ENCODE measurements at regions not wholly inside any gene's neighbourhood (a gene's known extent, or its start where the extent isn't known, plus 50 kb on each side); places are given as distances from the start of the nearest gene placed in this dataset.

- H3K27ac ChIP-seq (ENCODE audit: low read depth in 1 of 2, low read length in 2 of 2) = no peak overlapping the region
- POLR2A ChIA-PET = no interaction called here
- no peak overlapping the region for H3K4me3 Mint-ChIP-seq
- no peaks in the 10 kb centered on the region for H3K4me1 Mint-ChIP-seq (ENCODE audit: low read depth)
- H3K27me3 Mint-ChIP-seq = no peaks in the 10 kb centered on the region
- no peak for TF ChIP-seq CTCF (IDR thresholded peaks at IDR 0.05)
- H3K9me3 ChIP-seq (ENCODE audit: control insufficient read depth in 1 of 2, insufficient read depth in 1 of 2, low read length in 2 of 2) = no peaks in the 10 kb centered on the region
- no peak for ATAC-seq (ENCODE audit: poor library complexity)
- no peak overlapping the region for H3K4me3 ChIP-seq (ENCODE audit: low read length)
- H3K27ac Mint-ChIP-seq = no peak overlapping the region
- intact Hi-C loops (cut with DNase I, micrococcal nuclease) = no loop called here
- H3K27me3 ChIP-seq (ENCODE audit: control insufficient read depth in 1 of 2, insufficient read depth in 2 of 2, low read length in 2 of 2) = no peaks in the 10 kb centered on the region
- DNase-seq = no peak
- CTCF ChIA-PET = no interaction called here
- H3K9me3 Mint-ChIP-seq = no peaks in the 10 kb centered on the region
- H3K36me3 ChIP-seq (ENCODE audit: insufficient read depth, low read length) = no peaks in the 10 kb centered on the region
- no peaks in the 10 kb centered on the region for H3K4me1 ChIP-seq (ENCODE audit: insufficient read depth, low read length)
- no peaks in the 10 kb centered on the region for H3K36me3 Mint-ChIP-seq (ENCODE audit: low read depth)
These were observed 193.8 kb upstream of the BCOR start for GRCh38 chrX:40291553-40291952.

GRCh38 chrX:40290517-40290916 lies 192.8 kb upstream of the BCOR start:
- ChIA-PET CTCF (no interaction called here), POLR2A (no interaction called here)
- no peak overlapping the region for H3K27ac Mint-ChIP-seq
- no peak for ATAC-seq (ENCODE audit: poor library complexity)
- no peak overlapping the region for H3K4me3 ChIP-seq (ENCODE audit: low read length)
- H3K27me3 Mint-ChIP-seq = no peaks in the 10 kb centered on the region
- H3K4me3 Mint-ChIP-seq = no peak overlapping the region
- no peak overlapping the region for H3K27ac ChIP-seq (ENCODE audit: low read depth in 1 of 2, low read length in 2 of 2)
- no peaks in the 10 kb centered on the region for H3K9me3 ChIP-seq (ENCODE audit: control insufficient read depth in 1 of 2, insufficient read depth in 1 of 2, low read length in 2 of 2)
- no peak for DNase-seq
- no peaks in the 10 kb centered on the region for H3K36me3 Mint-ChIP-seq (ENCODE audit: low read depth)
- H3K4me1 ChIP-seq (ENCODE audit: insufficient read depth, low read length) = no peaks in the 10 kb centered on the region
- intact Hi-C loops (cut with DNase I, micrococcal nuclease) = no loop called here
- H3K27me3 ChIP-seq (ENCODE audit: control insufficient read depth in 1 of 2, insufficient read depth in 2 of 2, low read length in 2 of 2) = no peaks in the 10 kb centered on the region
- no peak for TF ChIP-seq CTCF (IDR thresholded peaks at IDR 0.05)
- H3K9me3 Mint-ChIP-seq = no peaks in the 10 kb centered on the region
- H3K4me1 Mint-ChIP-seq (ENCODE audit: low read depth) = no peaks in the 10 kb centered on the region
- no peaks in the 10 kb centered on the region for H3K36me3 ChIP-seq (ENCODE audit: insufficient read depth, low read length)

GRCh38 chrX:40285876-40286275 lies 188.1 kb upstream of the BCOR start:
- POLR2A ChIA-PET = no interaction called here
- CTCF ChIA-PET = interaction anchor here (0.6 kb wide), 1 partner anchor 1026 kb away, joined by 3 read pairs; no protein-coding TSS in a partner anchor
- no peak for TF ChIP-seq CTCF (IDR thresholded peaks at IDR 0.05)
- Mint-ChIP-seq H3K4me1 (ENCODE audit: low read depth) (peaks cover 13% of the 10 kb centered on the region), H3K4me3 (no peak overlapping the region), H3K9me3 (peaks cover 4% of the 10 kb centered on the region), H3K27me3 (no peaks in the 10 kb centered on the region), H3K36me3 (ENCODE audit: low read depth) (no peaks in the 10 kb centered on the region), H3K27ac (no peak overlapping the region)
- Histone ChIP-seq H3K27me3 (ENCODE audit: control insufficient read depth in 1 of 2, insufficient read depth in 2 of 2, low read length in 2 of 2) (no peaks in the 10 kb centered on the region), H3K27ac (ENCODE audit: low read depth in 1 of 2, low read length in 2 of 2) (no peak overlapping the region), H3K36me3 (ENCODE audit: insufficient read depth, low read length) (no peaks in the 10 kb centered on the region), H3K4me3 (ENCODE audit: low read length) (no peak overlapping the region), H3K9me3 (ENCODE audit: control insufficient read depth in 1 of 2, insufficient read depth in 1 of 2, low read length in 2 of 2) (no peaks in the 10 kb centered on the region), H3K4me1 (ENCODE audit: insufficient read depth, low read length) (peaks cover 13% of the 10 kb centered on the region)
- intact Hi-C loops (cut with DNase I, micrococcal nuclease) = no loop called here
- DNase-seq (no peak), ATAC-seq (ENCODE audit: poor library complexity) (no peak)
